ENCODE measurements at regions not wholly inside any gene's neighbourhood (a gene's known extent, or its start where the extent isn't known, plus 50 kb on each side); places are given as distances from the start of the nearest gene placed in this dataset.

DNA sequence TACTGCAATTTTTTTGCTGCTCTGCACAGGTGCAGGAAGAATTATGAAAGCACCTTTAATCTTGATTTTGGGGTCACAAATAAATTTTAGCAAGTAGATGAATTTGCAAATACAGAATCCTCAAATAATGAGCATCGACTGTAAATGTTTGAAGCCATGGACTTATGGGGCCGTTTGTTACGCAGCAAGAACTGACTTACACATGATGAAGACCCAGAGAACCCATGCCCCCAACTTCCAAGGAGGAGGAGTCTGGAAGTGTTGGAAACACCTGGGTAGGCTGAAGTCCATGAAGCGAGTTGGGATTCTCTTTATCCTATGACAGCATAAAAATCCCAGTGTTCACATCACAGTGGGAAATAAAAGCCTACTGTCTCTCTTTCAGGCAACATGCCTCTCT lies 176.6 kb downstream of the RBFOX3 start:
- Mint-ChIP-seq H3K9me3 (ENCODE audit: unreplicated experiment) (no peaks in the 10 kb centered on the region), H3K36me3 (ENCODE audit: insufficient read depth, unreplicated experiment) (no peaks in the 10 kb centered on the region), H3K4me1 (ENCODE audit: low read depth, unreplicated experiment) (no peaks in the 10 kb centered on the region), H3K4me3 (ENCODE audit: unreplicated experiment) (no peak overlapping the region), H3K27me3 (ENCODE audit: insufficient read depth, unreplicated experiment) (peaks cover 6% of the 10 kb centered on the region), H3K27ac (ENCODE audit: unreplicated experiment) (no peak overlapping the region)
- DNase-seq: no peak
- Histone ChIP-seq H3K4me3 (ENCODE audit: low read depth, low read length) (no peak overlapping the region), H3K27me3 (replicated peaks; ENCODE audit: control insufficient read depth, insufficient read depth, low read length) (no peaks in the 10 kb centered on the region), H3K36me3 (ENCODE audit: control insufficient read depth, insufficient read depth, low read length) (no peaks in the 10 kb centered on the region), H3K4me1 (no peaks in the 10 kb centered on the region), H3K9me3 (peaks cover 4% of the 10 kb centered on the region; the same call in 1 of the 2 replicates)
- POLR2A ChIA-PET: no interaction called here
- intact Hi-C loops (cut with micrococcal nuclease; ENCODE audit: unreplicated experiment): no loop called here
- CTCF ChIA-PET: no interaction called here
- no TSS peak for BruUV-seq (replicated peaks)
- TF ChIP-seq, protein P1, sequence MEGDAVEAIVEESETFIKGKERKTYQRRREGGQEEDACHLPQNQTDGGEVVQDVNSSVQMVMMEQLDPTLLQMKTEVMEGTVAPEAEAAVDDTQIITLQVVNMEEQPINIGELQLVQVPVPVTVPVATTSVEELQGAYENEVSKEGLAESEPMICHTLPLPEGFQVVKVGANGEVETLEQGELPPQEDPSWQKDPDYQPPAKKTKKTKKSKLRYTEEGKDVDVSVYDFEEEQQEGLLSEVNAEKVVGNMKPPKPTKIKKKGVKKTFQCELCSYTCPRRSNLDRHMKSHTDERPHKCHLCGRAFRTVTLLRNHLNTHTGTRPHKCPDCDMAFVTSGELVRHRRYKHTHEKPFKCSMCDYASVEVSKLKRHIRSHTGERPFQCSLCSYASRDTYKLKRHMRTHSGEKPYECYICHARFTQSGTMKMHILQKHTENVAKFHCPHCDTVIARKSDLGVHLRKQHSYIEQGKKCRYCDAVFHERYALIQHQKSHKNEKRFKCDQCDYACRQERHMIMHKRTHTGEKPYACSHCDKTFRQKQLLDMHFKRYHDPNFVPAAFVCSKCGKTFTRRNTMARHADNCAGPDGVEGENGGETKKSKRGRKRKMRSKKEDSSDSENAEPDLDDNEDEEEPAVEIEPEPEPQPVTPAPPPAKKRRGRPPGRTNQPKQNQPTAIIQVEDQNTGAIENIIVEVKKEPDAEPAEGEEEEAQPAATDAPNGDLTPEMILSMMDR (IDR thresholded peaks at IDR 0.05; ENCODE audit: insufficient read depth in 1 of 2, low read depth in 1 of 2, low read length in 1 of 2, severe bottlenecking in 1 of 2, unreplicated experiment in 1 of 2): no peak

DNA sequence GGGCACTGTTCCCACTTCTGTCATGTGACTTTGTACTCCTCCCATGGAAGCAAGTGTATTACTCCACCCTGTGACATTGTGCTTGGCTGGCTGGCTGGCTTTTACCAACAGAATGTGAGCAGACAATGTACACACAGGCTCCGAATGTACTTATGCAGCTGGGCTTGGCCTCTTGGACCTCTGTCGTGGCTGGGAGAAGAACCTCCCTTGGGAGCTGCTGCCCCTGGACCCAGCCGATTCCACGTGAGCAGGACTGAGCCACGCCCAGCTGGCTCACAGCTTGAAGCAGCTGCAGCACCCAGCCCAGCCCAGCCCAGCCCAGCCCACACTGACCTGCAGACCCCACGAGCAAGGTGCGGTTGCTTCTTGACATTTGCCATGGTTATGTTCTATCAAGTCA lies 177.5 kb downstream of the RBFOX3 start:
- CTCF ChIA-PET: no interaction called here
- no peaks in the 10 kb centered on the region for H3K4me1 ChIP-seq
- no peak overlapping the region for H3K27ac Mint-ChIP-seq (ENCODE audit: unreplicated experiment)
- no peak for DNase-seq
- no peaks in the 10 kb centered on the region for H3K4me1 Mint-ChIP-seq (ENCODE audit: low read depth, unreplicated experiment)
- H3K9me3 ChIP-seq: peaks cover 4% of the 10 kb centered on the region; the same call in 1 of the 2 replicates
- H3K4me3 ChIP-seq (ENCODE audit: low read depth, low read length): no peak overlapping the region
- intact Hi-C loops (cut with micrococcal nuclease; ENCODE audit: unreplicated experiment): no loop called here
- no peaks in the 10 kb centered on the region for H3K27me3 ChIP-seq (replicated peaks; ENCODE audit: control insufficient read depth, insufficient read depth, low read length)
- H3K4me3 Mint-ChIP-seq (ENCODE audit: unreplicated experiment): no peak overlapping the region
- no peaks in the 10 kb centered on the region for H3K9me3 Mint-ChIP-seq (ENCODE audit: unreplicated experiment)
- no peaks in the 10 kb centered on the region for H3K36me3 Mint-ChIP-seq (ENCODE audit: insufficient read depth, unreplicated experiment)
- POLR2A ChIA-PET: no interaction called here
- no peaks in the 10 kb centered on the region for H3K36me3 ChIP-seq (ENCODE audit: control insufficient read depth, insufficient read depth, low read length)
- BruUV-seq (replicated peaks): no TSS peak
- peaks cover 5% of the 10 kb centered on the region for H3K27me3 Mint-ChIP-seq (ENCODE audit: insufficient read depth, unreplicated experiment)
- TF ChIP-seq, protein P1 (IDR thresholded peaks at IDR 0.05; ENCODE audit: insufficient read depth in 1 of 2, low read depth in 1 of 2, low read length in 1 of 2, severe bottlenecking in 1 of 2, unreplicated experiment in 1 of 2): no peak

DNA sequence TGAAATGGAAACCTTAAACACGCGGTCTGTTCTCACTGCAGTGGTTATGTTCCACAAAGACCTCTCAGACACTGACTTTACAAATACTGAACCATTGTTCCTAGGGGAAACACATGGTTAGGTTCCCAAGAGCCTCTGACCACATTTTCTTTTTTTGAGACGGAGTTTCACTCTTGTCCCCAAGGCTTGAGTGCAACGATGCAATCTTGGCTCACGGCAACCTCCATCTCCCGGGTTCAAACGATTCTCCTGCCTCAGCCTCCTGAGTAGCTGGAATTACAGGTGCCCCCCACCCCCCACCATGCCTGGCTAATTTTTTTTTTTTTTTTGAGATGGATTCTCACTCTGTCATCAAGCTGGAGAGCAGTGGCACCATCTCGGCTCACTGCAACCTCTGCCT lies 179.7 kb downstream of the RBFOX3 start:
- Mint-ChIP-seq H3K4me1 (ENCODE audit: low read depth, unreplicated experiment) (no peaks in the 10 kb centered on the region), H3K4me3 (ENCODE audit: unreplicated experiment) (no peak overlapping the region), H3K36me3 (ENCODE audit: insufficient read depth, unreplicated experiment) (no peaks in the 10 kb centered on the region), H3K27me3 (ENCODE audit: insufficient read depth, unreplicated experiment) (peaks cover 3% of the 10 kb centered on the region), H3K9me3 (ENCODE audit: unreplicated experiment) (no peaks in the 10 kb centered on the region), H3K27ac (ENCODE audit: unreplicated experiment) (no peak overlapping the region)
- DNase-seq: no peak
- POLR2A ChIA-PET: no interaction called here
- no peak overlapping the region for H3K4me3 ChIP-seq (ENCODE audit: low read depth, low read length)
- H3K9me3 ChIP-seq: peaks cover 4% of the 10 kb centered on the region; the same call in 1 of the 2 replicates
- TF ChIP-seq, protein P1 (IDR thresholded peaks at IDR 0.05; ENCODE audit: insufficient read depth in 1 of 2, low read depth in 1 of 2, low read length in 1 of 2, severe bottlenecking in 1 of 2, unreplicated experiment in 1 of 2): no peak
- intact Hi-C loops (cut with micrococcal nuclease; ENCODE audit: unreplicated experiment): no loop called here
- H3K36me3 ChIP-seq (ENCODE audit: control insufficient read depth, insufficient read depth, low read length): no peaks in the 10 kb centered on the region
- no TSS peak for BruUV-seq (replicated peaks)
- no peaks in the 10 kb centered on the region for H3K4me1 ChIP-seq
- no peaks in the 10 kb centered on the region for H3K27me3 ChIP-seq (replicated peaks; ENCODE audit: control insufficient read depth, insufficient read depth, low read length)
- CTCF ChIA-PET: no interaction called here

All from Caco-2 (cell line).